HG03457 (cell line): ENCODE measurements at regions not wholly inside any gene's neighbourhood (a gene's known extent, or its start where the extent isn't known, plus 50 kb on each side); places are given as distances from the start of the nearest gene placed in this dataset.

ENCODE experiments used
- ATAC-seq: cut with Tn5 transposase; IDR thresholded peaks from one replicate; pipeline ENCODE4 v1.9.1; 2021; ENCODE audit warnings: moderate number of reproducible peaks; ENCODE audit not compliant: unreplicated experiment

DNA sequence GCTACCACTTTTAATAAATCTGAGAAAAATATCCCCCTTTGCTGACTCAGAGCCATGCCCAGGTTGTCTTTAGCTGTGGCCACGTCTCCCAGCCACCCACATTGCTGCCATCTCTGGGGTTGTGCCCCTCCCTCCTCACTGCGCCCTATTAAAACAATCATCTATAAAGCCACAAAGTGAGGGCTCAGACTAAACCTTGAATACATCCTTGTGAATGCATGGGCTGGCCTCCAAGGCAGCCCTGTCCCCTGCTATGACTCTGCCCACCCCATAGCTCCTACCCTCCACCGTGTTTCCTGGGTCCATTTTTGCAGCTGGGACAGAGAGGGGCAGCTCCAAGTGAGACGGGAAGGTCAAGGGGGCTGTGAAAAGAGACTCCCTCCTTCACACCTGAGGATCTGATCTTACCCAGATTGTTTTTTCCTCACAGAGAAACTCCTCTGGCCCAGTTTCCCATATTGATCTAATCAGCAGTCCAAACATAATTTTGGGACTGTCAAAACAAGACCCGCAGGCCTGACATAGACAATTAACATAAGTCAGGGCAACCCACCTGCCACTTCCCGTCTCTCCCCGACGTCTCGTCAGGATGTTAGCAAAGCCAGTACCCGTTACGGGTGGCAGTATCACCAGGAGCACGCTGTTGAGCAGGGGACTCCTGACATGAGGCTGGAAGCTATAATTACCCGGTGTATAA, 199.0 kb downstream of the KATNAL1 start:
- ATAC-seq, result no peak

GRCh38 chr13:30107521-30108136, 199.7 kb downstream of the KATNAL1 start:
- no peak for ATAC-seq

- no peak for ATAC-seq
Measured at GRCh38 chr13:30107121-30107520, 200.2 kb downstream of the KATNAL1 start.

DNA sequence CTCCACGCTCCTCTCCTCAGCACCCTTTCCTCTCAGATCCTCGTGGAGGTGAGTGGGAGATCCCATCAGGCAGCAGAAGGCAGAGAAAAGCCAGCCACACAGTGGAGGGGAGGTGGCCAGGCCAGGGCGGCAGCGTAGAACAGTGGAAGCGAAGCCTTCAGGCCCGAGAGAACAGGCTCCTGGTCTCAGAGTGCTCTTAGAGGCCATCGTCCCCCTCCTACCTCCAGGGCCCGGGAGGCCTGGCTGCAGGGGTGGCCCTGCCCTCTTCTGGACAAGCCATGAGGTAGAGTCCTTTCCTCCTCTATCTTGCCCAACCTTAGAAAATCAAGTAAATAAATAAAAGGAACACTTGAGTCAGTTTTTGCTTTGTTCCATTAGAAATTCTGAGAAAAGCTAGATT, 202.0 kb downstream of the KATNAL1 start:
- no peak for ATAC-seq

- no peak for ATAC-seq
Measured at GRCh38 chr13:30103161-30103840, 204.1 kb downstream of the KATNAL1 start.

DNA sequence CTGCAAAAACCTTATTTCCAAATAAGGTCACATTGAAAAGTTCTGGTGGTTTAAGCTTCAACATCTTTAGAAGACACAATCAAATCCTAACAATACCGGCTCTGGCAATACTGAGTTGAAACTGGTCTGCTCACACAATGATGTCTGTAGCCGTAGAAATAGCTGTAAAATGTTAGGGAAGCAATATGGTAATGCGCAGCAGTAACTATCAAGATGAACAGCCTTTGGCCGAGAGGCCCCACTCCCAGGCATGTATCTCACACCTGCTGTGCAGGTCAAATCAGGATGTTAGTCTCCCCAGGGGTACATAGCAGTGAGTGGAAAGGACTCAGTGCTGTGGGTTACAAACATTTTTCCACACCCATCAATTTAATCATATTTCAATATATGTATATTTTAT, 207.1 kb downstream of the KATNAL1 start:
- ATAC-seq, result no peak

- ATAC-seq, result no peak
Measured at GRCh38 chr13:30097701-30098100, 209.7 kb downstream of the KATNAL1 start.

DNA sequence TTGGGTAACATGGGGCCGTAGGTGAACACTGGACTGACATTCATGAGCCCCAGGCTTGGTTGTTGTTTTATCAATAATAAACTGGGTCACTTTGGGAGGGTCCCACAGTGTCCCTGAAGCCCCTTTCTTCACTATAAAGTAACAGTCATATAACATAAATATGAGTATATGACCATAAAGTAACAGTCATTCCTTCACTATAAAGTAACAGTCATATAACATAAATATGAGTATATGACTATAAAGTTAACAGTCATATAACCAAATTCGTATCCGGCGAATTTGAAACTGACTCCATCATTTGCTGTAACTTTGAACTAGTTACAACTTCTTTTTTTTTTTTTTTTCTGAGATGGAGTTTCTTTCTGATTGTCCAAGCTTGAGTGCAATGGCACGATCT, 210.3 kb downstream of the KATNAL1 start:
- ATAC-seq, result no peak

DNA sequence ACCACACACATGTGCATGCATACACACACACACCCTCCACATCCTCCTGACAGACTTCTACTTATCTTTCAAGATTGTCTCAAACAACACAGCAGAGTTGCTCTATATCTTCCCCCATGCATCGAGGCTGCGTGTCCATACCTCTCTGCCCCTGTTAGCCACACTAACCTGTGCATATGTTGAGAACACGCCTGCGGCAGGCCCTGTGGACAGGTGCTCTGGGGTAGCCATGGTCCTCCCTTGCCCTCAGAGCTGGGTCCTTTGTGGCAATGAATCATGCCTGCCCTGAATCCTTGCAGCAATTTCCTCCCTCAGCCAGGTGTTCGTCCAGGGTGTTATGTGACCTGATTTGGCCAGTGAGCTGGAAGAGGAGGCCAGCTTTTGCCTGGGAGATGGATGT, 213.3 kb downstream of the KATNAL1 start:
- ATAC-seq, result no peak

GRCh38 chr13:30093236-30093635, 214.1 kb downstream of the KATNAL1 start:
- ATAC-seq, result no peak

DNA sequence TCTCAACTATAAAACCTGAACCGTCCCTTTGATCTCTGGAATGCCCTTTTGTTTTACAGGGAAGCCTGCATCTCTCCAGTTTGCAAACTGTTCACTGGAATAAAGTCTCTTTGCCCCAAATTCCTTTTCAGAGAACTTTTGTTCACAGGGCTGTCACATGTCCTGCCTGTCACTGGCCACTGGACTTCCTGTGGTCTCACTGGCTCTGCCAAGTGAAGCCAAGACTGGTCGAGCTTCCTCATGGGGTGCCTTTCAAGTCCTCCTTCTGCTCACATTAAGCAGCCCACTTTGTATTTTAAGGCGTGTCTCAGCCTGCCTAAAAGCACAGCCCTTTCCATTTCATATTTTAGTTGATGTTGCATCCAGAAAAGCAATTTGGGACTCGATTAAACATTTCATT, 215.7 kb downstream of the KATNAL1 start:
- no peak for ATAC-seq

DNA sequence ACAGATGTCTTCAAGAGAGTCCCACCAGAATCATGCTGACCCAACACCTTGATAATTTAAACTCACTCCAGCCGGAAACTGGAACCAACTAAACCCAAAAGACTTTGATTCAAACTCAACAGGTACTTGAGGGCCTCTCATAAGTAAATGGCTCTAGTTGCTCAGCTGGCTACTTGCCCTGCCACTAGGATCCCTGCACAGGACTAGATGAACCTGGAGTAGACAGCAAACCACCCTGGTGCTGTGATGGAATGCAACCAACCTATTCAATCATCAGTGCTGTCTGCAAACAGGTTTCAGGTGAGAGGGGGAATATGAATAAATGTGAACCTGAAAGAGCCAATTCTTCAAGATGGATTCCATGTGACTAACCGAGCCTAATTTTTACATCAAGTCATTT, 216.3 kb downstream of the KATNAL1 start:
- no peak for ATAC-seq

DNA sequence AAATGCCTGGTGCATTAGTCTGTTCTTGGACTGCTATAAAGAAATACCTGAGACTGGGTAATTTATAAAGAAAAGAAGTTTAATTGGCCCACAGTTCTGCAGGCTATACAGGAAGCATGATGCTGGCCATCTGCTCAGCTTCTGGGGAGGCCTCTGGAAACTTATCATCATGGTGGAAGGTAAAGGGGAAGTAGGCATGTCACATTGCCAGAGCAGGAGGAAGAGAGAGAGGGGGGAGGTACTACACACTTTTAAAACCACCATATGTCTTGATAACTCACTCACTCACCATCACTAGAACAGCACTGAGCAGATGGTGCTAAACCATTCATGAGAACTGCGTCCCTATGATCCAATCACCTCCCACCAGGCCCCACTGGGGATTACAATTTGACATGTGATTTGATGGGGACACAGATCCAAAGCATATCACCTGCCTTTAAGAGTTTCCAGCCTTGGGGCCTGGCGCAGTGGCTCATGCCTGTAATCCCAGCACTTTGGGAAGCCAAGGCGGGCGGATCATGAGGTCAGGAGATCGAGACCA, 219.0 kb downstream of the KATNAL1 start:
- ATAC-seq, result no peak

DNA sequence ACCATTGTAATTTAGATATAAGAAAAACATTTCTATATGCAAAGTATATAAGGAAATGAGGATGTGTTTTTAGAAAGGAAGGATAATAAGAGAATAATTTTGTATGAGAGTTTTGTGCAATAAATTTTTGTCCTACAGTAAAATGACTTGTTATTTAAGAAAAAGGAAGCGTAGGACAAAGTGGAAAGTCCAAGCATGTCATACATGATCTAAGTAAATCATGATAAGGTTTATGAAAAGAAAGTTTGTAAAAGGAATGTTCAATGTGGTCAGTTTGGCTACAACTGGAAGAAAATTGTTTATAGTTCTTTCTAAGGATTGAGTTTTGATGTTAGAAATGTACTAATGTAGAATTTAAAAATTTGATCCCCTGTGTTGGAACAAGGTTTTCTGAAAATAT, 222.3 kb downstream of the KATNAL1 start:
- ATAC-seq, result no peak

GRCh38 chr13:30082391-30082790, 225.0 kb downstream of the KATNAL1 start:
- no peak for ATAC-seq

GRCh38 chr13:30081331-30081730, 226.0 kb downstream of the KATNAL1 start:
- no peak for ATAC-seq

DNA sequence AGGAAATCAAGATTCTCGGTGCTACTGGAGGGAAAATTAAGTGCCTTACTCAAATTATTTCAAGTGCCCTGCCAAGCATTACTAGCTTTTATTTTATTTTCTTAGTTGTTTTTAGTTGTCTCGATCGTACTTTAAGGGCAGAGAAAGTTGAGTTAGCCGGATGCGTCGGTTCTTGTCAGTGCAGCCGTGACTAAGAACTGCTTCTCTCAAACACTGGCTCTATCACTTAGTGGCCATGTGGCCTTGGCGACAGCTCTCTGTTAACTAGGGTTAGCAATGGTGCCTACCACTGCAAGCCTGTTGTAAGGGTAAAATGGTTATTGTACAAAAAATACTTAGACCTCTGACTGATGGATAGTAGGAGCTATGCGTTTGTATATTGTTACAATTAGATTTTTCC, 227.8 kb downstream of the KATNAL1 start:
- ATAC-seq, result no peak

DNA sequence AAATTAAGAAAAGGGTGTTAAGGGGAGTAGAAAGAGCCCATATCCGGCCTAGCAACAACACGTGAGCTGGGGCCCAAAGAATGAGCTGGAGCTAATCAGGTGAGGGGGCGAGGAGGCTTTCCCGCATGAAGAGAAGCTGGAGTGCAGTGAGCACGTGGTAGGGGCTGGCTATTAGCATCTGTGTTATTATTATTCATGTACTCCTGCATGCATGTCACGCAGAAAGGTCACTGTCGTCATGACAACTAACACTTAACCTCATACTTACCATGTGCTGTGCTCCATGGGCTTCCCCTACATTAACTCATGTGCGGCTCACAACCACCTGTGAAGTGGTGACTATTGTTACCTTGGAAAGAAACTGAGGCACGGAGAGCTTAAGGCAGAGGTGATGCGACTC, 227.6 kb upstream of the UBL3 start:
- no peak for ATAC-seq

DNA sequence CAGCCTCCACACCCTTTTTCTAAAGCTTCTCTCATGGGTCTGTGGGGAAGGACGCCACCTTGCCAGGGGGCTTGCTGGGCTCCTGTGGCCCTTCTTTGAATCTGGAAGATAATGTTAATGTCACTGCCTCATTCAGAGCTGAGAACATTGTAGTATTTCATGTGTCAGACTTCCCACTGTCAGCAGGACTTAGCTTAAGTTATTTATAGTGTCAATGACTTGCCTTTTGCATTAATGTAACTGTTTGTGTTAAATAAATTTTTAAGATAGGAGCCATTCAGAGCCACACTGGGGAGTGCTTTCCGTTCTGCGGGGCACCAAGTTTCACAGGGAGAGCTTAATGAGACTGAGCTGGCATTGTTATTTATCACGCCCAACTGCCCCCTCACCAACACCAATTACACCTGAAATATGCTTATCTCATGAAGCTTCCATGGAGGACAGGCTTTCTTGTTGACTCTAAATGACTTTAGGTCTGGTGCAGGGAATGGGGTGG, 226.9 kb upstream of the UBL3 start:
- no peak for ATAC-seq

- no peak for ATAC-seq
Measured at GRCh38 chr13:30074955-30075614, 224.7 kb upstream of the UBL3 start.

GRCh38 chr13:30074431-30074830, 224.0 kb upstream of the UBL3 start:
- ATAC-seq, result no peak
